ENCODE measurements at regions not wholly inside any gene's neighbourhood (a gene's known extent, or its start where the extent isn't known, plus 50 kb on each side); places are given as distances from the start of the nearest gene placed in this dataset.

DNA sequence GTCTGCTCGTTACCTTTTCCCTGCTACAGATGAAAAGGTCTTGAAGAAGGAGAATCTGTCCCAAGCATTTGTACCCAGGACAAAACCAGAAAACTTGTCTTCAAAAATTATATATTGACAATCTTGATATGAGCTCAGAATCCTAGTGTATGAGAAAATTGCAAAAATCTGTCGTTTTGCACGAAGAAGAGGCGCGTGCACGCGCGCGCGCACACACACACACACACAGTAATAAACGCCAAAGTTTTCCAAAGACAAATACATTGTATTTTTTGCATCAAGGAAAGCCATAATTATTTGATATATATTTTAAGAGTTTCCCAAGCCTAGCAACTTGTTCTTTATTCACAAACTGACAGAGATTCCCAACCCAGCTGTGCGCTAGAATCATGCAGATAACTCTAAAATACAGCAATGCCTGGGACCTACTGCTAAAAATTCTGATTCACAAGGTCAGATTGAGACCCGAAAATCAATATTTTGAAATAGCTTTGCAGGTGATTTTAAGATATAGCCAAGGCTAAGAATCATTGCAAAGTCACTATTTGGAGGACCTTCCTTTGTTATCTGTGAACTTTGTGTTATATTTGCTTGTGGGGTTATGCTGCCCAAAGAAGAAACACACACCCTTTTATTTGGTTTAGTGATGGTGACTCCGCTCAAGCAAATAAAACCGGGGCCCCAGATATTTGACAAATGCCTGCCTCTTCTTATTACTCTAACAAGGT, 1287.7 kb upstream of the CDH6 start:
- DNase-seq, result no peak

DNA sequence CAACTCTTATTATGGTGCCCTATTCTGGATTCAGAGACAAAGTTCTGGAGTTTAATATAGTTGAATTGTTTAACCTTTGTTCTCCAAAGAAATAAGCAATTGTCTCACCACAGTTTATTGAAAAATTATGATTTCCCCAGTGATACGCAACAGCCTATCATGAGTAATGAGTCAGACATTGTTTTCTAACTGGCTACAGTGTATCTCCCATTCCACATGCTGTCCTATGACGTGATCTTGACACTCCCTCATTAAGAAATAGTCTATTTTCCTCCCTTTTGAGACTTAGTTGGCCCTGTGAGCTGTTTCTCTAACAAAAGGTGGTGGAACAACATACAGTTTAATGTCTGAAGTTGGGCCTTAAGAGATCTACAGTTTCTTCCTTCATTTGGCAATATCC, 1290.6 kb upstream of the CDH6 start:
- DNase-seq, result no peak

DNA sequence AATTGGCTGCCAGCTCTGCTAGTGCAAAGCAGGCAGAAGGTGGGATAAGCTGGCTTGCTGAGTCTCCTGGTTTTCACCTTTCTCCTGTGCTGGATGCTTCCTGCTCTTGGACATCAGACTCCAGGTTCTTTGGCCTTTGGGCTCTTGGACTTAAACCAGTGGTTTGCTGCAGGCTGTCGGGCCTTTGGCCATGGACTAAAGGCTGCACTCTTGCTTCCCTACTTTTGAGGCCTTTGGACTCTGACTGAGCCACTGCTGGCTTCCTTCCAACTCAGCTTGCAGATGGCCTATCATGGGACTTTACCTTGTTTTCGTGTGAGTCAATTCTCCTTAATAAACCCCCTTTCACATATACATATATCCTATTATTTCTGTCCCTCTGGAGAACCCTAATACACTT, 1293.9 kb upstream of the CDH6 start:
- DNase-seq, result no peak

DNA sequence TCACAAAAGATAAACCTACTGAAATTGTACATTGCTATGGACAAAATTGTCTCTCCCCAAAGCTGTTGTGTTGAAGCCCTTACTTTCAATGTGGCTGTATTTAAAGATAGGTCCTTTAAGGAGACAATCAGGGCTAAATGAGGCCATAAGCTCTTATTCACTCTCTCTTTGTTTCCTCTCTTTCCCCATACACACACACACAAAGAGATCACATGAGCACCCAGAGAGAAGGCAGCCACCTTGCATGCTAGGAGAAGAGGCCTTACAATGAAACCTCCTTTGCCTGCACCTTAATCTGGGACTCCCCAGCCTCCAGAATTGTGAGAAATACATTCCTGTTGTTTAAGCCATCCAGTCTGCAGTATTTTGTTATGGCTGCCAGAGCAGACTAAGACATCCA, 1295.6 kb upstream of the CDH6 start:
- DNase-seq, result no peak

DNA sequence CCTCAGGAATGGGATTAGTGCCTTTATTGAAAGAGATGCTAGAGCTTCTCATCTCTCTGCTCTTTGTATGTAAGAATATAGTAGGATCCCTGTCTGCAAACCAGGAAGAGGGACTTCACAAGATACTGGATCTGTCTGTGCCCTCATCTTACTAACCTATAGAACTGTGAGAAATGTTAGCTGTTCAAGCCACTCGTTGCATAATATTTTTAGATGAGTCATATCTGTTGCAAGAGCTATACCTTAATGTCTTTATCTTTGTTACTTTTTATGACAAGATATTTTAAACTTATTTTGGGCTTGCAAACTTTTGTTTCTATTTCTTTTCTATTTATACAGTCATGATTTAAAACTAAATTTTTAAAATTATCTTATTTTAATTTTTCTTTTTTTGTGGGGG, 1296.8 kb upstream of the CDH6 start:
- DNase-seq, result no peak

DNA sequence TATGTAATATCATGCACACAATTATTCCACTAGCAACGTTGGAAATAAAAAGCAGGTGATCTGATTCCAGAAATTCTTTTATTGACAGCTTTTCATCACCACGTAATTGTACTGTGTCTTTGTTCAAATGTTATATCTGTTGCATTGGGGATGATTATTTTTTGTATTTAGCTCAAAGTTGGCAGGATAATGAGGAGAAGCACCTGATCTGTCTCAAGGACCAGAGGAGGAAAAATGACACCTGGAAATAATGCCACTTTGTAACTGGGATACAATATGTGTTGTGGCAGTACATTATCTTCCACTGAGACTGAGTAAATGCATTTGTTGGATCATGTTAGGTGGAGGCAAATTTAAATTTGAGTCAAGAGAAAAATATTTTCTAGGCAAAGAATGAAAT, 1298.8 kb upstream of the CDH6 start:
- DNase-seq, result no peak

DNA sequence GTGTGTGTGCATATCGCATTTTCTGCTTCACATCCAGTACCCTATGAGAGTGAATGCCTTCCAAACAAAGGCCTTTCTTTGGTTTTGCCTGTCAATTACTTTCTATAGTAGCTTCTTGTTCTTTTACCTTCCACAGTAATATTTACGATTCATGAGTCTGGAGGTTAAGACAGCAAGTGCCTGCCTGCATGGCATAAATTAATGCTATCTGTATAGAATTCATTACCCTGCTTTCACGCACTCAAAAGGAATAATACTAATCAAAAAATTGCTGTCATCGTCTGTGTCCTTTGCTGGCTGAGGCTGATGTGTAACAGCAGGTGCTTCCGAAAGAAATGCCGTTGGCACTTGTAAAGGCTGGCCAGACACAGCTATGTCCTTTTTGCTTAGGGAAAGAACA, 1304.4 kb upstream of the CDH6 start:
- no peak for DNase-seq

DNA sequence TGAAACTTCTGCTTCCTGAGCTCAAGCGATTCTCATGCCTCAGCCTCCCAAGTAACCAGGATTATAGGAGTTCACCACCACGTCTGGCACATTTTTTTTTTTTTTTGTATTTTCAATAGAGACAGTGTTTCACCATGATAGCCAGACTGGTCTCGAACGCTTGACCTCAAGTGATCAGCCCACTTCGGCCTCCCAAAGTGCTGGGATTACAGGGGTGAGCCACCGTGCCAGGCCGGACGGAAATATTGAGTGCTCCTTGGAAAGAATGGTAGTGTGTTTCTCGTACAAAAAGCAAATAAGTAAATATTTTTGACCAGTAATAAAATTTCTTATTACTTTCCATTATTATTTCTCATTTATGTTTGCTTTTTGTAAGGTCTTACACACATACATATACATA, 1307.9 kb upstream of the CDH6 start:
- DNase-seq, result no peak

DNA sequence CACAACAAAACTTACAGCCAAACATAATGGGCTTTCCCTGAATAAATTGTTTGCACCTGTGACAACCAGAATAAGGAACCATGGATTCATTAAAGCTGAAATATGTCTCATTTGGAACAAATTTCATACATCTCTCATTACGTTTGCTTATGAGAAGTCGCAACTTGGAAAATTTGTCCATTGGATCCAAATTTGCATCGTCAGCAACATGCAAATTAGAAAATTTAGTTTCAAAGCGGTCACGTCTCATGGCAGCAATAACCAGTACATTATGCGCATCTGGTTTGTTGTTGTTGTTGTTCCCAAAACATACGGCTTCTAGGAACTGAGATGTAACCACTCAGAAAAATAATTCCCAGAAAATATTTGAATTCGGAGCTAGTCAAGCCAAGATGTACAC, 1311.5 kb upstream of the CDH6 start:
- DNase-seq, result no peak

DNA sequence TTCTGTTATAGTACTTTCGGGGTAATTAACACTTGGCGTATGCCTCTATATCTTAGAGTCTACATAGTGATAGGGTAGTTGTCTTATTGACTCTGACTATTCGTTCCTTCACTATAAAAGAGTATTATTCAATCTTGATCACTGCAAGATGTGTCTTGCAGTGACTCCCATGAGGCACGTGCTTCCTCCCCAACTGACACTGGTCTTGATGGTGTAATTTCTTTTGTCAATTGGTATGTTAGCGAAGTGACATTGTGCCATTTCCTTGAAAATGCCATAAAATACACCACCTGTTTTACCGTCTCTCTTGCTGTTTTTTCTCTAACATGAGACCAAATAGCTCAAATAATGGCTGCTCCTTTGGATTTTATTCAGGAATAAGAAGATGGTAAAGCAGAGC, 1314.1 kb upstream of the CDH6 start:
- DNase-seq, result no peak

DNA sequence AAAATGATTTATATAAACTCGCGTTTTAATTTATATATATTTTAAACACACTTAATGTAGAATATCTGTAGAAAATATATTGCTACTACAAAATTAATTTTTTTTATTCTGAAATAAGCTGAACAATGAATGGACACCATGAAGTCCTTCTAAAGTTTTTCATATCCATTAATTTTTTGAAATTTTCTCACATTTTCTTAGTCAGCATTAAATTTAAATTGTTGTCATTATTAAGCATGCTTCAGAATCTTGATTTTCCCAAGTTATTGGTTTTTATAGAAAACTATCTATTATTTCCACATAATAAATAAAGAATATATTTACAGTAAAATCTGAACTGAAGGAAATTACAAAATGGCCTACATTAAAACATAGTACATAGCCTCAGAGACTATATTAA, 1314.9 kb upstream of the CDH6 start:
- no peak for DNase-seq

DNA sequence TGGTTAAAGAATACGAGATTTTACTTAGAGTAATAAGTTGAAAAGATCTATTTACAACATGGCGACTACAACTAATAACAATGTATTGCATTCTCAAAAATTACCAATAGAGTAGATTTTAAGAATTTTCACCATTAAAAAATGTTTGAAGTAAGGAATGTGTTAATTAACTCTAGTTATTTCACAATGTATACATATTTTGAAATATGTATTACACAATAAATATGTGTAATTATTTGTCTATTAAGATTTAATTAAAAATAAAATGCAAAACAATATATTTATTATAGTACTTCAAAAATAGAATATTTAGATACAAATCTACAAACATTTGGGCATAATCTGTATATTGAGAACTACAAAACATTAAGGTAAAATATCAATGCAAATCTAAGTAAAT, 1326.3 kb upstream of the CDH6 start:
- DNase-seq, result no peak

DNA sequence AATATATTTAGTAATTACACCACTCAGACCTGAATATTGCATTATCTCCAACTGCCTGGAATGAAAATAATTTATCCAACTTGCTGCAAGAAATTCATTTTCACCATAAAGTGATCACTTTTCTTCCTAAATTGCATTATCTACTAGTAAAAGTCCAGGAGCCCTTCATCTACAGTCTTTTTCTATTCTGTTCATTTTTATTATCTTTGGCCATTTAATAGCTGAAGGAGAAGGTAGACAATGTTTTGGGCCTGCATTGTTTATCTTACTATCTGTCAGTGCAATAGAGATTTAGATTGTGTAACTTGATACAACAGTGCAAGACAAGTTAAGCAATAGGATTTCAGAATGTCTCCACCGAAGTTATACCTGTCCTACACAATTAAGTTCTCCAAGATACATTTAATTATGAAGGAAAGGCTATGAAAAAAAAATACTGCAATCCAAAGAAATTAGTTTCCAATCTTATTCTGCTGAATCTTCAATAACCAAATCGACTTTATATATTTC, 1339.7 kb upstream of the CDH6 start:
- no peak for DNase-seq

DNA sequence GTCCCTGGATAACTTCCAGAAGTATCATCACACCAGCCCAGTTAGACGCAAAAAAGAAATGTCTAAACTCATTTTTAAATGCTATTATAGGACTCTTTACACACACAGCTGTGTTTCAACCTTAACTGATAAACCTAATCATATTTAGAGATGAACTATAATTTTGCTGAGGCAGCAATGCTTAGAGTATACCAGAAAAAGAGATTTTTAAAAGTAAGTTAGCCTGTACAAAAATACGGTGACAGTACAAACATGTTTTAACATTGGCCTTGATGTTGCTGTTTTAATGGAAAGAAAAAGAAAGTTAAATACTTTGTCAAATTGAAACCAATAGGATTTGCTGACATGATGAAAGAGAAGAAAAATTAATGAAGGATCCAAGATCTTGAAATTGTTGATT, 1341.2 kb upstream of the CDH6 start:
- DNase-seq, result no peak

DNA sequence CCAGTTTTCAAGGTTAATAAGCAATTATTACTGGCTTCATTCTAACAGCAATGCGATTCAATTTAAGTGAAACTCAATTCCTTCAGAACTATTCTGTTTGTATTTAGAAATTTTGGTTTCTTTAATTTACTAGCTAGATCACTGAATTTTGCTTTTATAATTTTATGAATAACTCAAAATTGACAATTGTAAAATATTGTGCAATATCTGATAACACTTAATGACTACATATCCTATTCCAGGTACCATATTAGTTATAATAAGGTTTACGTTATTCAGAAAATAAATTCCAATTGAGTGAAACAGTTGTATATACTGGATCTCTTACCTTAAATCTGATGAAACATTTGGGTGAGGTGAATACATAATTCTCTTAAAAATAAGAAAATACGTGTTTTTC, 1348.3 kb upstream of the CDH6 start:
- DNase-seq, result no peak

DNA sequence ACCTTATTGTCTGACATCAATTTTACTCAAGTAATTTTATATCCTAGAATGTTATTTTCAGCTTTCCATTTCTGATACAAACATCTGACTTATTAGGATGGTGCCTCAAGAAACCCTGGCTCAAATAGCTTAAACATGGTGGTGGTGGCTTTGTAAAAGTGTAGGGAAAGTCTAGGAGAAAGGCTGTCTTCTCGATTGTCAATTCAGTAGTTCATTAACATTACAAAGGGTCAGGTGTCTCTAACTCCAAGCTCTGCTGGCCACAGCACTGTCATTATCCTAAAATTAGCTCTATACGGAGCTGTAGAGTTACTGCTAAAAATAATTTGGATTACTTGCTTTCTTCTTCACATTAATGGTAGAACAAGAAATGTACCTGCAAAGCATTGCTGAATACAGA, 1360.1 kb upstream of the CDH6 start:
- no peak for DNase-seq

DNA sequence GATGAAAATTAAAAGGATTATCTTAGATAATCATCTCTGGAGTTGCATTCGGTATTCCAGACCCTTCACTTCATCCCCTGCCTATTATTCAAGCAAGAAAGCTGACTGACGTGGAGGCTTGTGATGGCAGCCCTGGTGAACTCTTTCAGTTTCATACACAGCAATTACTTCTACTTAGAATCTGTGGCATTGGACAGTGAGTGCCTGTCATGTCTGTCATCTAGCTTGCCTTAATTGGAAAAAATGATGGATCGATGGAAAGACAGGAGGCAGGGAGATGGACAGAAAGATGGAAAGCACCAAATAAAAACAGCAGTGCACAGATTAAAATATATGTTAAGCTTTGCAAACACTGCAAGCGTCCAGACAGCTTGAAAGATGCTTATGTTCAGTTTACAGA, 1371.0 kb upstream of the CDH6 start:
- DNase-seq, result no peak

DNA sequence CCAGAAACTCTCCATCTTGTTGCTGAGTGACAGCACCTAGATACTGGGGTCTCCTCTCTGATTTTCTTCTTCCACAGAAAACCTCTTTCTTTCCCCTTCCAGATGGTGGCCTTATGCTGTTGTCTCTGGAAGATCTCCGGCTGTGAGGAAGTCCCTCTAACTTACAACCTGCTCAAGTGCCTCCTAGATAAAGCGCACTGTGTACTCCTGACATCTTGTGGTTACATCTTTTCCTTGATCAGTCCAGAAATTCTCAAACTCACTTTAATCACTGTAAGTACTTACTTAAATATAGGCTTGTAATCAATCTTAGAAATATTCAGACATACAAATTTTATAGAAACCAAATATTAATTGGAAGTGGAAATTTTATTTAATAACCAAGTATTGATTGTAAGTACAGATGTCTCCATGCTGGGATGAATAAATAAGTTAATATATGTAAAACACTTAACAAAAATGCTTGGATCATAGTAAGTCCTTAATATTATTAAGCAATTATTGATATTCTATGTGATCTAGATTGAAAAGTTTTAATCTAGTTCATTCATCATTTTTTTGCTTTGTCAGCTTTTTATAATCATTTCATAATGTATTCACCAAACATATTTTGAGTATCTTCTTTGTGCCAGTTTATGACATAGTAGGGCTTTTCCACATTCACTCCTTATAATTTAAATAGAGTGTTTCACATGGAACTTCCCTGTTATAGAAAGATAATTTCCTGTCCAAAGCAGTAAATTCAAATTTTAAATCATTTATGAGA, 1381.4 kb upstream of the CDH6 start:
- no peak for DNase-seq

DNA sequence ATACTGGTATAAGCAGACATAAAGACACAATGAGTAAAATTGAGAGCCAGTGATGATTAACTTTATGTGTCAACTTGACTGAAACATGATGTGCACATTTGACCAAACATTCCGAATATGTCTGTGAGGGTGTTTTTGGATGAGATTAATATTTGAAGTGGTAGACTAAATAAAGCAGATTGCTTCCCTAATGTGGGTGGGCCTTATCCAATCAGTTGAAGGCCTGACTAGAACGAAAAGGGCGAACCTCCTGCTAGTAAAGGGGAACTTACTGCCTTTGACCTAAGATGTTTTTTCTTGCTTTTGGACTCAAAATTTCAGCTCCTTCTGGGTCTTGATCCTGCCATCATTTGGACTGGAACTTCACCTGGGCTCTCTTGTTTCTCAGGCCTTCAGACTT, 1387.7 kb upstream of the CDH6 start:
- DNase-seq, result no peak

DNA sequence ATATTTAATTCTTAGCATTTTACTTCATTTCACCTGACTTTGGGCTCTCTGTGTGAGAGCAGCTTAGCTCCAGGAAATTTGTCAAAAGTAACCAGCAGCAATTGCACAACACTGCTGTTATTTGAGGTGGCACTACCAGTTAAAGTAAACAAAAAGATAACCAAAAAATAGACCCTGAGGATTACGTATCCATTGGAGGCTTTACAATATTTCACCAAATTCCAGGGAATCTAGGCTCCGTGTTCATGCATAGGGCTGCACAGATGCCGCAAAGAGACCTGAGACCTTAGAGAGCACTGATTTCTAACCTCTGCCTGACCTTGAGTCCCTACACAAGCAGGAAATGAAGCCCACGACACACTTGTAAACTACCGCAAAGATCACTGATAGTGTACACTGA, 1392.7 kb upstream of the CDH6 start:
- no peak for DNase-seq

DNA sequence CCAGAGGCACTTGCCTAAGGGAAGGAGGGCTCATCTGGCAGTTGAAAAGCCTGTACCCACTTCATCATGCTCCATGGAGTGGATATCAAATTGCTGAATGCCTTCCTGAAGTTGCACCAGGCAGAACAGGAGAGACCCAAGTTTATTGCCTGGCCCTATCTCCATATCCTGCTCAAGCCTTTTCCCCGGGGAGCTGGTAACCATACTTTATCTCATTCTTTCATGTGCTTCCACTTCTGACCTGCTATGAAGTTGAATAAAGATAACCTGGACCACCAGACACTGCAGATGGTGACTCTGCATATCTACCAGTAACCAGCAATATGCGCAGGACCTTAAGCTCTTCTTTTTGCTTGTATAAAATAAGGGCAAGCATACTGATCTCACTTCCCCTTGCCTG, 1397.5 kb upstream of the CDH6 start:
- no peak for DNase-seq

DNA sequence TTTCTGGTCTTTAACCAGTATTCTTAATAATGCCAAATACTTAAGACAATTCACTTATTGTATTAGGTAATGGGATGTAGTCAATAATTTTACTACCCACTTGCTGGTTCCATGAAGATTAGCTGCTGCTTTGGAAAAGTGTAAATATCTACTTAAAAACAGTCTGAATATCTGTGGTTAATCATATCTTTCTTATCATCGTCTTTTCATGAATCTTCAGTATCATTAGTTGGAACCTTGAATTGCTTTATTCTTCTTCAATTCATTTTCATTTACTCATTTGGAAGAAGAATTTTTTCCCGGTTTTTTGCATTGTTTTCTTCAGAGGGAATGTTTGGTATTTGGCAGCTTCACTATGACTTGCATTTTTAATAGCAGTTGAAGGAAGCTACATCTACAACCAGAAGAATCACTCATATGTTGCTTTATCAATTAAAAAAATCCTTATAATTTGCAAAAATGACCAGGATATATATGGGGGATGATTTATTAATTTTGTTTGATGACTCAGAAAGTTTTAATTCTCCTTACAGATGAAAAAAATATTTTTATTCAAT, 1398.3 kb upstream of the CDH6 start:
- no peak for DNase-seq

DNA sequence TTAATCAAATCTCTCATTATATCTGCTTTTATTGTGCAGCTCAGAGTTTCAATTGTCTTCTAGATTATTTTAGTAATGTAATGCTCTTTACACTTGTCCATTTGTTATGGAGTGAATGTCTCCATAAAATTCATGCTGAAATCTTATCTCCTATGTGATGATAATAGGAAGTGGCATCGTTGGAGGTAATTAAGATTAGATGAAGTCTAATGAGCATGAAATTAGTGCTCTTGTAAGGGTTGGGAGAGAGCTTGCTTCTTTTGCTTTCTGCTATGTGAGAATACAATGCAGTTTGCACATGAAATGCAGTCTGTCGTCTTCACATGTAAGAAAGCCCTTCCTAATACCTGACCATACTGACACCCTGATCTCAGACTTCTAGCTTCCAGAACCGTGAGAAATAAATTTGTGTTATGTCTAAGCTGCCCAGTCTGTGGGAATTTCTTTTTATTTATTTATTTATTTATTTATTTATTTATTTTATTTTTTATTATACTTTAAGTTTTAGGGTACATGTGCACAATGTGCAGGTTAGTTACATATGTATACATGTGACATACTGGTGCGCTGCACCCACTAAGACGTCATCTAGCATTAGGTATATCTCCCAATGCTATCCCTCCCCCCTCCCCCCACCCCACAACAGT, 1399.2 kb upstream of the CDH6 start:
- no peak for DNase-seq

DNA sequence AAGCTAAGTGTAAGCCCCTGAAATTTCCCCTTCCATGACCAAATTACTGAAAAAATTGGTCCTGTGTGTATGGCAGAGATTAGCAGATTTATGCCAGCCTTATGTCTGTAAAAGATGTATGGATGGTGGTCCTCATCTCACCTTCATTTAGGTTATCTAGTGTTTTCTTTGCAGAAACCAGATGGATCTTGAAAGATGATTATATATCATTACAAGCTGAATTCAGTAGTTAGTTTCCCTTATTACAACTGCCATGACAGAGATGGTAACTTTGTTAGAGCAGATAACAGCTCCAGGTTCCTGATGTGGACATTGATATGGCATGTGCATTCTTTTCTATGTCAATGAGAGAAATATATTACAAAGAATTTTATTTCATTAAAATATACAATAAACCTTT, 1403.2 kb upstream of the CDH6 start:
- no peak for DNase-seq
